VCaP (cell line): ENCODE measurements at regions not wholly inside any gene's neighbourhood (a gene's known extent, or its start where the extent isn't known, plus 50 kb on each side); places are given as distances from the start of the nearest gene placed in this dataset.
"Not testable (repeated sequence)": the region's sequence is repeated elsewhere in the genome, so short reads cannot be mapped to it uniquely, and the experiment has no call there.

Source experiments
- H3K27ac ChIP-seq: fragments of 450-650 bp; 2 replicates; pipeline ENCODE4 v1.5.1; 2017
- CTCF ChIP-seq: fragments of 450-650 bp; conservative IDR thresholded peaks from 2 replicates; pipeline ENCODE4 v1.5.1; 2017; ENCODE audit warnings: mild to moderate bottlenecking, moderate library complexity

DNA sequence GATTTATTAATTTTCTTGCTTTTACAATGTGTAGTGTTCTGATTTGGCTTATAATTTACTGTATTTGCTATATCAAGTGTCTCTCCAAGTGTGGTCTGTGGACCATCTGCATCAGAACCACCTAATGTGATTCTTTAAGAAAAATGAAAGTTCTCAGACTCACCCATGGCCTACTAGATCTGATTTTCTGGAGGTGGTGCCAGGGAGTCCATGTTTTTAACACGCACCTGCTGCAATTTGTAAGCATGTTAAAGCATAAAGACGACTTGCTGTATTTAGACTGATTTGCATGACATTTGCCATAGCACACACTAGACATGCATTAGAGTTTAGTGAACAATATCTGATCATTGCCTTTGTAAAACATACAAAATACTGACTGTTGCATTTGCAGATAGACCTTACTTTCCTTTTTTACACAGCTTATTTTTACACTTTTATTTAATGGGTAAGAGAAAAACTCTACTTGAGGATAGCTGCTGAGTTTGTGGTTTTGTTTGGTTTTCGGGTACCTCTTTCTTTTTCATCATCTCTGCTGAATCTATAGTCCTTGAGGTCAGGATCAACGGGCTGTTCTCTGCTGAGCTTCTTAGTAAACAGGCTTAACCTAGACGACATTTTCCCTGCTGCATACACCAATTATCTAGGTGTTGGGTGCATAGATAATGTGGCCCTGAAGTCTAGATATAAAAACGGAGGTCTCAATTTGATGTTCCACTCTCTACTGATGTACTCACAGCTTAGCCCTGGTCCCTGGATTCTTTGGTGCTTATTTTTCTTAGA, 138.0 kb upstream of the ZNF366 start:
- no peak for TF ChIP-seq CTCF

GRCh38 chr5:72644296-72644695, 137.1 kb upstream of the ZNF366 start:
- no peak overlapping the region for H3K27ac ChIP-seq
- TF ChIP-seq CTCF: no peak

More for the DNA sequence above, 138.0 kb upstream of the ZNF366 start:
- no peak overlapping the region for H3K27ac ChIP-seq

- no peak overlapping the region for H3K27ac ChIP-seq
- TF ChIP-seq CTCF: no peak
Measured at GRCh38 chr5:72641164-72641563, 134.0 kb upstream of the ZNF366 start.

DNA sequence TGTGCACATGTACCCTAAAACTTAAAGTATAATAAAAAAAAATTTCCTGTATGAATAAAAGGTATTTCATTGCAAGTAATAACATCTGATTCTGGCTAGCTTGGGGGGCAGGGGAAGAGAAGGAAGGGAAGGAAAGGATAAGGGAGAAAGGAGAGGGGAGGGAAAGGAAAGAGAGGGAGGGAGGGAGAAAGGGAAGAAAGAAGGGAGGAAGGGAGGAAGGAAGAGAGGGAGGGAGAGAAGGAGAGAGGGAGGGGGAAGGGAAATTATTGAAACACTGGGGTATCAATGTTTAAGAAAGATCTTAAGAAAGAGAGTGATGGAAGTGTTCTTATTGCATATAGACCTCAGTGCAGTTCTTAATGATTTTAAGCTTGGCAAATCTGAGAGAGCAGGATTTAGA, 129.8 kb upstream of the ZNF366 start:
- no peak for TF ChIP-seq CTCF
- no peak overlapping the region for H3K27ac ChIP-seq

- not testable (repeated sequence) for H3K27ac ChIP-seq
Measured at GRCh38 chr5:72636565-72636964, 129.4 kb upstream of the ZNF366 start.

DNA sequence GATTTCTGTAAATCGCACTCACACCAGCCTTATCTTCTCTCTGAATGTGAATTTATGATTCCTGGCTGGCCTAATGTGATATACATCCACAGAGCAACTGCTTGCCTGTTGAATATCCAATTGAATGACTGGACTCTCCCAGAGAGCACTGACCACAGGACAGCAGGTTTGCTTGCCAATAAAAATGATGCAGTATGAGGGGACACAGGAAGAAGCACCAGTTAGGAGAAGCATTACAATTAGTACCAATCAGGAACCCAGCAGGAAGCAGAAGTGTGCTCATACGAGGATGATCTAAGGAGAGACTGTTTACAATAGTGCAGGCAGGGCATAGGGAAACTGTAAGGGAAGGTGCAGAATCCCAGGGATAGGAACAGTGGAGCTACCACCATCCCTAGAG, 127.2 kb upstream of the ZNF366 start:
- no peak for TF ChIP-seq CTCF
- no peak overlapping the region for H3K27ac ChIP-seq

GRCh38 chr5:72633649-72634048, 126.4 kb upstream of the ZNF366 start:
- no peak for TF ChIP-seq CTCF

DNA sequence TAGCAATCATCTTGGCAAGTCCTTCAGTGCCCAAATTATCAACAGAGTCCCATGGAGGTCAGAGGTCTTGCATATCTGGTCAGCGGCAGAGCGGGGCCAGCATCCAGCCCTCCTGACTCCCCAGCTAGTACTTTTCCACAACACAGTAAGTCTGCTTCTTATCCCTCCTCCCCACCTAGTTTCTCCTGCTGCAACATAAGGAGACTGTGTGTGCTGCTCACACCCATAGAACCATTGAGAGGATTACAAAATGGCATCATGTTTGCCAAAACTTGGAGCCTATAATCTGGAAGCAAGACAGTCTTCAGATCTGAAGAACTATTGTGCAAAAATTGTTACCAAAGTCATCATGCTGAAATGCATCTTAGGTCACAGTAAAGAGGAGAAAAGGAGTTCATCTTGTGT, 125.8 kb upstream of the ZNF366 start:
- TF ChIP-seq CTCF: no peak
- H3K27ac ChIP-seq: no peak overlapping the region

More at GRCh38 chr5:72633649-72634048, 126.4 kb upstream of the ZNF366 start:
- H3K27ac ChIP-seq: no peak overlapping the region
